SK-N-SH treated with all-trans-retinoic acid at 6 μM for 48 hours (cell line): ENCODE measurements at regions not wholly inside any gene's neighbourhood (a gene's known extent, or its start where the extent isn't known, plus 50 kb on each side); places are given as distances from the start of the nearest gene placed in this dataset.
A peak's percentile ranks its signal among the peaks of the same experiment; 100 is the strongest.
"Not testable (repeated sequence)": the region's sequence is repeated elsewhere in the genome, so short reads cannot be mapped to it uniquely, and the experiment has no call there.

Experiments
- ATAC-seq: fragments of 200-7000 bp; cut with Tn5 transposase; 3 replicates; pipeline ENCODE4 v1.9.1; 2020; ENCODE audit warnings: mild to moderate bottlenecking, moderate library complexity
- ARNTL ChIP-seq: fragments of 450-650 bp; formaldehyde crosslinking; IDR thresholded peaks from 2 replicates; pipeline ENCODE4 v1.5.0; 2020; ENCODE audit warnings: low read depth, mild to moderate bottlenecking, moderate library complexity, borderline replicate concordance
- BACH2 ChIP-seq: fragments of 250-450 bp; sonication (Bioruptor Pico); IDR thresholded peaks from 2 replicates; pipeline ENCODE4 v1.9.0; 2021; ENCODE audit warnings: mild to moderate bottlenecking, borderline replicate concordance
- CSDC2 ChIP-seq: fragments of 250-450 bp; sonication (Bioruptor Pico); IDR thresholded peaks from 2 replicates; pipeline ENCODE4 v1.5.0; 2020; ENCODE audit warnings: mild to moderate bottlenecking, moderate library complexity
- ESRRG ChIP-seq: fragments of 250-450 bp; sonication (Bioruptor Pico); IDR thresholded peaks from 2 replicates; pipeline ENCODE4 v1.6.1; 2021; ENCODE audit warnings: mild to moderate bottlenecking
- ISL1 ChIP-seq: fragments of 250-450 bp; sonication (Bioruptor Pico); IDR thresholded peaks from 2 replicates; pipeline ENCODE4 v2.1.2; 2022; ENCODE audit warnings: mild to moderate bottlenecking, moderate library complexity
- OSR1 ChIP-seq: fragments of 250-450 bp; sonication (Bioruptor Pico); IDR thresholded peaks from 2 replicates; pipeline ENCODE4 v1.8.0; 2022; ENCODE audit warnings: moderate library complexity, mild to moderate bottlenecking, inconsistent platforms
- PATZ1 ChIP-seq: fragments of 250-450 bp; sonication (Bioruptor Pico); IDR thresholded peaks from 2 replicates; pipeline ENCODE4 v1.8.0; 2020; ENCODE audit warnings: mild to moderate bottlenecking, moderate library complexity, borderline replicate concordance
- POU6F1 ChIP-seq: fragments of 250-450 bp; sonication (Bioruptor Pico); IDR thresholded peaks from 2 replicates; pipeline ENCODE4 v1.8.0; 2021; ENCODE audit warnings: low read depth, mild to moderate bottlenecking, moderate library complexity, borderline replicate concordance
- PPARA ChIP-seq: fragments of 250-450 bp; sonication (Bioruptor Pico); IDR thresholded peaks from 2 replicates; pipeline ENCODE4 v1.5.0; 2020; ENCODE audit warnings: mild to moderate bottlenecking, borderline replicate concordance
- RARB ChIP-seq: fragments of 250-450 bp; sonication (Bioruptor Pico); IDR thresholded peaks from 2 replicates; pipeline ENCODE4 v1.8.0; 2021; ENCODE audit warnings: mild to moderate bottlenecking, moderate library complexity
- TCF4 ChIP-seq: fragments of 250-450 bp; sonication (Bioruptor Pico); IDR thresholded peaks from 2 replicates; pipeline ENCODE4 v1.8.0; 2021; ENCODE audit warnings: mild to moderate bottlenecking, moderate library complexity, borderline replicate concordance
- TOX ChIP-seq: fragments of 250-450 bp; sonication (Bioruptor Pico); IDR thresholded peaks from 2 replicates; pipeline ENCODE4 v1.8.0; 2021; ENCODE audit warnings: mild to moderate bottlenecking, moderate library complexity, borderline replicate concordance
- ZC3H10 ChIP-seq: fragments of 250-450 bp; sonication (Bioruptor Pico); IDR thresholded peaks from 2 replicates; pipeline ENCODE4 v1.5.1; 2021; ENCODE audit warnings: mild to moderate bottlenecking, moderate library complexity
- ZFP30 ChIP-seq: fragments of 450-650 bp; formaldehyde crosslinking; IDR thresholded peaks from 2 replicates; pipeline ENCODE4 v1.5.0; 2022; ENCODE audit warnings: mild to moderate bottlenecking, moderate library complexity
- ZNF565 ChIP-seq: fragments of 450-650 bp; formaldehyde crosslinking; conservative IDR thresholded peaks from 2 replicates; pipeline ENCODE4 v1.5.0; 2020; ENCODE audit warnings: low read depth, mild to moderate bottlenecking, moderate library complexity
- ZNF70 ChIP-seq: fragments of 450-650 bp; formaldehyde crosslinking; IDR thresholded peaks from 2 replicates; pipeline ENCODE4 v1.5.0; 2020; ENCODE audit warnings: mild to moderate bottlenecking, moderate library complexity
- ZNF8 ChIP-seq: fragments of 450-650 bp; formaldehyde crosslinking; IDR thresholded peaks from 2 replicates; pipeline ENCODE4 v1.5.0; 2020; ENCODE audit warnings: mild to moderate bottlenecking, moderate library complexity
- TF ChIP-seq, protein P1 (sequence below): fragments of 250-450 bp; sonication (Bioruptor Pico); IDR thresholded peaks from 2 replicates; pipeline ENCODE4 v1.5.1; 2020; ENCODE audit warnings: low read depth, mild to moderate bottlenecking, moderate library complexity
- TF ChIP-seq, protein P2 (sequence below): fragments of 250-450 bp; sonication (Bioruptor Pico); IDR thresholded peaks from 2 replicates; pipeline ENCODE4 v1.5.1; 2021; ENCODE audit warnings: mild to moderate bottlenecking, moderate library complexity
- TF ChIP-seq, protein P3 (sequence below): fragments of 250-450 bp; sonication (Bioruptor Pico); IDR thresholded peaks from 2 replicates; pipeline ENCODE4 v1.5.0; 2020; ENCODE audit warnings: mild to moderate bottlenecking, moderate library complexity

- TF ChIP-seq, protein P1, sequence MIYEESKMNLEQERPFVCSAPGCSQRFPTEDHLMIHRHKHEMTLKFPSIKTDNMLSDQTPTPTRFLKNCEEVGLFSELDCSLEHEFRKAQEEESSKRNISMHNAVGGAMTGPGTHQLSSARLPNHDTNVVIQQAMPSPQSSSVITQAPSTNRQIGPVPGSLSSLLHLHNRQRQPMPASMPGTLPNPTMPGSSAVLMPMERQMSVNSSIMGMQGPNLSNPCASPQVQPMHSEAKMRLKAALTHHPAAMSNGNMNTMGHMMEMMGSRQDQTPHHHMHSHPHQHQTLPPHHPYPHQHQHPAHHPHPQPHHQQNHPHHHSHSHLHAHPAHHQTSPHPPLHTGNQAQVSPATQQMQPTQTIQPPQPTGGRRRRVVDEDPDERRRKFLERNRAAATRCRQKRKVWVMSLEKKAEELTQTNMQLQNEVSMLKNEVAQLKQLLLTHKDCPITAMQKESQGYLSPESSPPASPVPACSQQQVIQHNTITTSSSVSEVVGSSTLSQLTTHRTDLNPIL (CRISPR knock-in tag) = no peak
- no peak for TF ChIP-seq ARNTL
- no peak for TF ChIP-seq ZNF565 (CRISPR knock-in tag)
- TF ChIP-seq, all 23 proteins: peak for 0
Measured at GRCh38 chr4:124070688-124071484, 641.6 kb downstream of the ANKRD50 start (continued).

GRCh38 chr4:124075276-124075675 is 637.3 kb downstream of the ANKRD50 start:
- ATAC-seq = not testable (repeated sequence)

- TF ChIP-seq, protein P1 (CRISPR knock-in tag) = peak; percentile 88
- TF ChIP-seq CSDC2 (CRISPR knock-in tag) (no peak), ISL1 (CRISPR knock-in tag) (peak; percentile 98), PPARA (CRISPR knock-in tag) (no peak)
- TF ChIP-seq, protein P2, sequence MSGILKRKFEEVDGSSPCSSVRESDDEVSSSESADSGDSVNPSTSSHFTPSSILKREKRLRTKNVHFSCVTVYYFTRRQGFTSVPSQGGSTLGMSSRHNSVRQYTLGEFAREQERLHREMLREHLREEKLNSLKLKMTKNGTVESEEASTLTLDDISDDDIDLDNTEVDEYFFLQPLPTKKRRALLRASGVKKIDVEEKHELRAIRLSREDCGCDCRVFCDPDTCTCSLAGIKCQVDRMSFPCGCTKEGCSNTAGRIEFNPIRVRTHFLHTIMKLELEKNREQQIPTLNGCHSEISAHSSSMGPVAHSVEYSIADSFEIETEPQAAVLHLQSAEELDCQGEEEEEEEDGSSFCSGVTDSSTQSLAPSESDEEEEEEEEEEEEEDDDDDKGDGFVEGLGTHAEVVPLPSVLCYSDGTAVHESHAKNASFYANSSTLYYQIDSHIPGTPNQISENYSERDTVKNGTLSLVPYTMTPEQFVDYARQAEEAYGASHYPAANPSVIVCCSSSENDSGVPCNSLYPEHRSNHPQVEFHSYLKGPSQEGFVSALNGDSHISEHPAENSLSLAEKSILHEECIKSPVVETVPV (CRISPR knock-in tag) = no peak
- ATAC-seq = peak; percentile 66
Measured at GRCh38 chr4:124079174-124079780, 633.3 kb downstream of the ANKRD50 start.

- ATAC-seq = 0 out of 3 replicates have a peak, but pooled peaks have one; percentile 27
- TF ChIP-seq RARB (CRISPR knock-in tag) (no peak), TOX (CRISPR knock-in tag) (no peak), ZNF70 (CRISPR knock-in tag) (no peak), ZNF8 (CRISPR knock-in tag) (no peak), PPARA (CRISPR knock-in tag) (no peak), ESRRG (CRISPR knock-in tag) (no peak), ZFP30 (CRISPR knock-in tag) (no peak), PATZ1 (CRISPR knock-in tag) (no peak), CSDC2 (CRISPR knock-in tag) (no peak), TCF4 (CRISPR knock-in tag) (no peak), BACH2 (CRISPR knock-in tag) (no peak), ISL1 (CRISPR knock-in tag) (no peak), POU6F1 (CRISPR knock-in tag) (no peak), OSR1 (CRISPR knock-in tag) (no peak), ZC3H10 (CRISPR knock-in tag) (no peak)
- TF ChIP-seq, protein P2 (CRISPR knock-in tag) = no peak
- TF ChIP-seq, protein P1 (CRISPR knock-in tag) = no peak
- TF ChIP-seq, protein P3, sequence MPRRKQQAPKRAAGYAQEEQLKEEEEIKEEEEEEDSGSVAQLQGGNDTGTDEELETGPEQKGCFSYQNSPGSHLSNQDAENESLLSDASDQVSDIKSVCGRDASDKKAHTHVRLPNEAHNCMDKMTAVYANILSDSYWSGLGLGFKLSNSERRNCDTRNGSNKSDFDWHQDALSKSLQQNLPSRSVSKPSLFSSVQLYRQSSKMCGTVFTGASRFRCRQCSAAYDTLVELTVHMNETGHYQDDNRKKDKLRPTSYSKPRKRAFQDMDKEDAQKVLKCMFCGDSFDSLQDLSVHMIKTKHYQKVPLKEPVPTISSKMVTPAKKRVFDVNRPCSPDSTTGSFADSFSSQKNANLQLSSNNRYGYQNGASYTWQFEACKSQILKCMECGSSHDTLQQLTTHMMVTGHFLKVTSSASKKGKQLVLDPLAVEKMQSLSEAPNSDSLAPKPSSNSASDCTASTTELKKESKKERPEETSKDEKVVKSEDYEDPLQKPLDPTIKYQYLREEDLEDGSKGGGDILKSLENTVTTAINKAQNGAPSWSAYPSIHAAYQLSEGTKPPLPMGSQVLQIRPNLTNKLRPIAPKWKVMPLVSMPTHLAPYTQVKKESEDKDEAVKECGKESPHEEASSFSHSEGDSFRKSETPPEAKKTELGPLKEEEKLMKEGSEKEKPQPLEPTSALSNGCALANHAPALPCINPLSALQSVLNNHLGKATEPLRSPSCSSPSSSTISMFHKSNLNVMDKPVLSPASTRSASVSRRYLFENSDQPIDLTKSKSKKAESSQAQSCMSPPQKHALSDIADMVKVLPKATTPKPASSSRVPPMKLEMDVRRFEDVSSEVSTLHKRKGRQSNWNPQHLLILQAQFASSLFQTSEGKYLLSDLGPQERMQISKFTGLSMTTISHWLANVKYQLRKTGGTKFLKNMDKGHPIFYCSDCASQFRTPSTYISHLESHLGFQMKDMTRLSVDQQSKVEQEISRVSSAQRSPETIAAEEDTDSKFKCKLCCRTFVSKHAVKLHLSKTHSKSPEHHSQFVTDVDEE = no peak
- TF ChIP-seq, all 23 proteins: peak for 0
Measured at GRCh38 chr4:124083711-124084110, 628.8 kb downstream of the ANKRD50 start.
